Astrocyte (in vitro differentiated cells and primary cell): ENCODE measurements at regions not wholly inside any gene's neighbourhood (a gene's known extent, or its start where the extent isn't known, plus 50 kb on each side); places are given as distances from the start of the nearest gene placed in this dataset.

Source experiments
- EZH2 ChIP-seq: IDR thresholded peaks from 2 replicates; pipeline ENCODE4 v1.6.1; 2012; ENCODE audit warnings: mild to moderate bottlenecking, low read length, inconsistent platforms; ENCODE audit not compliant: insufficient read depth
- TF ChIP-seq, protein P1 (sequence below): IDR thresholded peaks from 2 replicates; pipeline ENCODE4 v1.5.1; 2011; ENCODE audit warnings: low read depth, mild to moderate bottlenecking, inconsistent platforms, low read length, moderate library complexity; ENCODE audit not compliant: insufficient read depth

DNA sequence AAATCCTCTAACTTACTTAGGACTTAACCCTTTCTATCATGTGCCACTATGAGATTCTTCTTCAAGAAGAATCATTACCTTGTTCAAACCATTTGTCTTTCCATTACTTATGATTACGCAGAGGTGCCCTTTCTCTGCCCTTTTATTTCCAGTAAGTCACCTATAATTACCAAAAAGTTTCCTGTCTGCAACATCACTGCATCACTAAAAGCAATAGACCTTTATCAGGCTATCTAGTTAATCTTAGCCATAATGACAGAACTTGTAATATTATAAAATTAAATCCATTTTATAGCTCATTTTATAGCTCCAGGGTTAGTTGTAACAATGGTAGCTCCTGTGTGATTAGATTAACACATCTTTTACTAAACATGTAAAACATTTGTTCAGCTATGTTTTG is 673.6 kb upstream of the PITX2 start:
- TF ChIP-seq, protein P1, sequence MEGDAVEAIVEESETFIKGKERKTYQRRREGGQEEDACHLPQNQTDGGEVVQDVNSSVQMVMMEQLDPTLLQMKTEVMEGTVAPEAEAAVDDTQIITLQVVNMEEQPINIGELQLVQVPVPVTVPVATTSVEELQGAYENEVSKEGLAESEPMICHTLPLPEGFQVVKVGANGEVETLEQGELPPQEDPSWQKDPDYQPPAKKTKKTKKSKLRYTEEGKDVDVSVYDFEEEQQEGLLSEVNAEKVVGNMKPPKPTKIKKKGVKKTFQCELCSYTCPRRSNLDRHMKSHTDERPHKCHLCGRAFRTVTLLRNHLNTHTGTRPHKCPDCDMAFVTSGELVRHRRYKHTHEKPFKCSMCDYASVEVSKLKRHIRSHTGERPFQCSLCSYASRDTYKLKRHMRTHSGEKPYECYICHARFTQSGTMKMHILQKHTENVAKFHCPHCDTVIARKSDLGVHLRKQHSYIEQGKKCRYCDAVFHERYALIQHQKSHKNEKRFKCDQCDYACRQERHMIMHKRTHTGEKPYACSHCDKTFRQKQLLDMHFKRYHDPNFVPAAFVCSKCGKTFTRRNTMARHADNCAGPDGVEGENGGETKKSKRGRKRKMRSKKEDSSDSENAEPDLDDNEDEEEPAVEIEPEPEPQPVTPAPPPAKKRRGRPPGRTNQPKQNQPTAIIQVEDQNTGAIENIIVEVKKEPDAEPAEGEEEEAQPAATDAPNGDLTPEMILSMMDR: no peak
- TF ChIP-seq EZH2: no peak
